ENCODE measurements at regions not wholly inside any gene's neighbourhood (a gene's known extent, or its start where the extent isn't known, plus 50 kb on each side); places are given as distances from the start of the nearest gene placed in this dataset.

GRCh38 chr11:11090495-11090894, 232.6 kb upstream of the ZBED5 start:
- no peak for ATAC-seq
- no peak for TF ChIP-seq ARNTL (CRISPR knock-in tag; IDR thresholded peaks at IDR 0.05; ENCODE audit: borderline replicate concordance, low read depth)
- TF ChIP-seq CSDC2 (CRISPR knock-in tag; IDR thresholded peaks at IDR 0.05): no peak
- no peak for TF ChIP-seq GLIS3 (CRISPR knock-in tag; IDR thresholded peaks at IDR 0.05)
- no peak for TF ChIP-seq ESRRG (CRISPR knock-in tag; IDR thresholded peaks at IDR 0.05)
- no peak for TF ChIP-seq ZC3H10 (CRISPR knock-in tag; IDR thresholded peaks at IDR 0.05)
- no peak for TF ChIP-seq TSHZ2 (CRISPR knock-in tag; IDR thresholded peaks at IDR 0.05)

- no peak for ATAC-seq
- TF ChIP-seq CSDC2 (CRISPR knock-in tag; IDR thresholded peaks at IDR 0.05): no peak
- no peak for TF ChIP-seq CREB5 (CRISPR knock-in tag; IDR thresholded peaks at IDR 0.05; ENCODE audit: low read depth)
- TF ChIP-seq POU6F1 (CRISPR knock-in tag; IDR thresholded peaks at IDR 0.05; ENCODE audit: borderline replicate concordance, low read depth): no peak
- no peak for TF ChIP-seq ARNTL (CRISPR knock-in tag; IDR thresholded peaks at IDR 0.05; ENCODE audit: borderline replicate concordance, low read depth)
- TF ChIP-seq ZNF8 (CRISPR knock-in tag; IDR thresholded peaks at IDR 0.05): no peak
- TF ChIP-seq OSR1 (CRISPR knock-in tag; IDR thresholded peaks at IDR 0.05): no peak
Measured at GRCh38 chr11:11089805-11090204, 232.0 kb upstream of the ZBED5 start.

GRCh38 chr11:11086979-11087378, 229.1 kb upstream of the ZBED5 start:
- no peak for ATAC-seq
- TF ChIP-seq ZNF565 (CRISPR knock-in tag; conservative IDR thresholded peaks at IDR 0.05; ENCODE audit: low read depth): no peak
- no peak for TF ChIP-seq ARNTL (CRISPR knock-in tag; IDR thresholded peaks at IDR 0.05; ENCODE audit: borderline replicate concordance, low read depth)
- TF ChIP-seq PPARA (CRISPR knock-in tag; IDR thresholded peaks at IDR 0.05; ENCODE audit: borderline replicate concordance): no peak
- TF ChIP-seq CREB5 (CRISPR knock-in tag; IDR thresholded peaks at IDR 0.05; ENCODE audit: low read depth): no peak
- TF ChIP-seq GLIS3 (CRISPR knock-in tag; IDR thresholded peaks at IDR 0.05): no peak
- TF ChIP-seq CSDC2 (CRISPR knock-in tag; IDR thresholded peaks at IDR 0.05): no peak
- no peak for TF ChIP-seq ZC3H10 (CRISPR knock-in tag; IDR thresholded peaks at IDR 0.05)
- TF ChIP-seq SNAI2 (CRISPR knock-in tag; IDR thresholded peaks at IDR 0.05): no peak
- no peak for TF ChIP-seq ESRRG (CRISPR knock-in tag; IDR thresholded peaks at IDR 0.05)

- no peak for TF ChIP-seq PPARA (CRISPR knock-in tag; IDR thresholded peaks at IDR 0.05; ENCODE audit: borderline replicate concordance)
- no peak for ATAC-seq
Measured at GRCh38 chr11:11085580-11085979, 227.7 kb upstream of the ZBED5 start.

- ATAC-seq: no peak
- TF ChIP-seq RARB (CRISPR knock-in tag; IDR thresholded peaks at IDR 0.05) (no peak), ZFP3 (CRISPR knock-in tag; IDR thresholded peaks at IDR 0.05) (no peak), ARNTL (CRISPR knock-in tag; IDR thresholded peaks at IDR 0.05; ENCODE audit: borderline replicate concordance, low read depth) (no peak), CSDC2 (CRISPR knock-in tag; IDR thresholded peaks at IDR 0.05) (no peak), OSR1 (CRISPR knock-in tag; IDR thresholded peaks at IDR 0.05) (no peak), TOX (CRISPR knock-in tag; IDR thresholded peaks at IDR 0.05; ENCODE audit: borderline replicate concordance) (no peak), PATZ1 (CRISPR knock-in tag; IDR thresholded peaks at IDR 0.05; ENCODE audit: borderline replicate concordance) (no peak), ZNF70 (CRISPR knock-in tag; IDR thresholded peaks at IDR 0.05) (no peak)
Measured at GRCh38 chr11:11084337-11084736, 226.5 kb upstream of the ZBED5 start.

Measured in SK-N-SH treated with all-trans-retinoic acid at 6 μM for 48 hours (cell line).